NCI-H774 (cell line): ENCODE measurements at regions not wholly inside any gene's neighbourhood (a gene's known extent, or its start where the extent isn't known, plus 50 kb on each side); places are given as distances from the start of the nearest gene placed in this dataset.

Experiments used
- DNase-seq: peaks from one replicate; lab custom pipeline; 2025; lab: John Stamatoyannopoulos, UW

DNA sequence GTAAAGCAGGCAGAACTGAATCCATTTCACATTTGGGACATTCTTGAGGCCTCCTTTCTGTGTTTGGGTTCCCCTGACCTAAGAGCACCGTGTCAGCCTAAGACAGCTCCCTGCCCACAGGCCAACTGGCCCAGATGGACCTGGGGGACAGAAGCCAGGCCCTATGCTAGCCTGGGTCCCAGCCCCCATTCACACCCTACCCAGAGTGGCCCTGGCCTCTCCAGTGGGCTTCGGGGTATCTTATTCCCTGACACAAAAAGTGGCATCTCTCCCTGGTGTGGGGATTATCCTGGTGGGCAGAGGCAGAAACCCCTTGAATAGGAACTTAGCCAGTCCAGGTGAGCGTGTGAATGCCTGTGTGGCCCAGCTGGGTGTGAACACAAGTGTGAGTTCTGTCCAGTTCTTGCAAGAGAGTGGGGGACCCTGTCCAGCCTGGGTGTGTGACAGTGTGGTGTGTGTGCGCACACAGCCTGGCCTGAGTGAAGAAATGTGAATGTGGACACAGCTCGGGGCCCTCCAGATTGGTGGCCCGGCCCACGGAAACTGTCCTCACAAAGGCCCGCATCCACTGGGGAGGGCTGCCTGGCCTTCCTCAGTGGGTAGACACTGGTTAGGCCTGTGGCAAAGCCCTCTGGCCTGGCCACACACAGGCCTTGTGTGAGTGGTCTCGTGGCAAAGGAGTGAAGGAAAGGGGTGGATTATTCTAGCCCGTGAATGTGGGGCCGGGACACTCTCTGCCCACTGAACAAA is 63.0 kb upstream of the HAAO start:
- DNase-seq: no peak

- DNase-seq: no peak
Measured at GRCh38 chr2:42854207-42854818, 61.9 kb upstream of the HAAO start.

GRCh38 chr2:42853549-42854206 is 61.3 kb upstream of the HAAO start:
- no peak for DNase-seq

GRCh38 chr2:42852798-42853197 is 60.4 kb upstream of the HAAO start:
- DNase-seq: no peak

DNA sequence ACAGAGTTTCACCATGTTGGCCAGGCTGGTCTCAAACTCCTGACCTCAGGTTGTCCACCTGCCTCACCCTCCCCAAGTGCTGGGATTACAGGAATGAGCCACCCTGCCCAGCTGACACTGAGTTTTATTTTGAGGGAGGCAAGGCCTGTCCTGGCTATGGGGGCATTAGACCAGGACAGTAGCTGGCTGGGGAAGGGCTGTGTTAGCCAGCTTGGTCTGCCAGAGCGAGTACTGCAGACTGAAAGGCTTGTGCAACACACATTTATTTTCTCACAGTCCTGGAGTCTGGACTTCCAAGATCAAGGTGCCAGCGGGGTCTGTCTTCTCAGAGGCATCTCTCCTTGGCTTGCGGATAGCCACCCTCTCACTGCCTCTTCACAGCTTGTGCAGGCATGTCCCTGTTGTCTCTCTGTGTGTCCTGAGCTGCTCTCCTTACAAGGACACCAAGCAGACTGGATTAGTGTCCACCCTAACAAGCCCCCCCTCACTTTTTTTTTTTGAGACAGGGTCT is 59.4 kb upstream of the HAAO start:
- DNase-seq: no peak

DNA sequence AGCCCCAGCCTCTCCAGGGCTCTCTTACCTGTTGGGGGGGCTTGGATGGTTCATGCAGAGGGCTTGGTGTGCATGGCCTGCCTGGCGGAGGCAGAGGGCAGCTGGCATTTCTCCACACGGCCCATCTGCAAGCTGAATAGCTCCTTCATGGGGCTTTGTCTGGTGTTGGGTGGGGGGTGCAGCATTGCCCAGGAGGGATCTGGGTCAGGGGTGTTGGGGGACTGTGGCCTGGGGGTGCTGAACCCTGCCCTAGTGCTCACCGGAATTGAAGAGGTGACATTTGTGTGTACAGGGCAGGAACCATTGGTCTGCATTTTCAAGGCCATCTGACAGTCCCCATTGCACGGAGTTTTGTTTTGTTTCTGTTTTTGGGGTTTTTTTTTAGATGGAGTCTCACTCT is 58.8 kb upstream of the HAAO start:
- DNase-seq: no peak

- DNase-seq: no peak
Measured at GRCh38 chr2:42850016-42850805, 57.8 kb upstream of the HAAO start.

DNA sequence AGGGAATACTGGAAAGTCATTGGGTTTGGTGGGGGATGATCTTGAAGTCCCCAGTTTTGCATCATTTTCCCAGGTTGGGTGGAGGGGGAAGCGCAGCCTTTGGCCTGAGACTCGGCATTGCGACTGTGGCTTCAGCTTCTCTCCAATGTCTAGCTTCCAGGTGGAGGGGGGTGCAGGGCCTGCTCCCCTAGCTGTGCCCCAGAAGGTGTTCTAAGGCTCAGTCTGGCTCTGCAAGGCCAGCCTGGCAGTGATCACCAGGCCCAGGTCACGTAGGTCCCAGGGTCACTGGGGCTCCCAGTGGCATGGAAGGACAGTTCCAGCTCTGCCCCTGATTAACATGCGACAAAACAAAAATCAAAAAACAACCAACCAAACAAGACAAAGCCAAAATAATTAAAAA is 56.9 kb upstream of the HAAO start:
- DNase-seq: no peak

DNA sequence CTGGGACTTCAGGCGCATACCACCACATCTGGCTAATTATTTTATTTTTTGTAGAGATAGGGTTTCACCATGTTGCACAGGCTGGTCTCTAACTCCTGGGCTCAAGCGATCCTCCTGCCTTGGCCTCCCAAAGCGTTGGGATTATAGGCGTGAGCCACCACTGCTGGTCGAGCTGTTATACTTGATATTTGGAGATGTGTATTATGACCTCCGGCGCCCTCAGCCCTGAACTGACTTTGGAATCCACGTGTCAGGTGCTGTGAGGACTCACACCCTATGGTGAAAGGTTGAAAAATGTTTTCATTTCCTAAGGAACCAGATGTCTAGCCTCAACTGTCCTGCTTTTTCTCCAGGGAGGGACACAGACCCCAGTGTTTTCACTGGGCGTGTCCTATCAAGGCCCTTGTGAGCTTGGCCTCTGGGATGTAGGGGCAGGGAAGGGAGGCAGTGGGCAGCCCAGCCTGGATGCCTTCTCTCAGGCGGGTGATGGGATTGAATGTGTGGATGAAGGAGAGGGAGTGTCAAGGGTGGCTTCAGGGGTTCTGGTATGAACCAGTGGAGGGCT is 56.4 kb upstream of the HAAO start:
- DNase-seq: no peak

- DNase-seq: no peak
Measured at GRCh38 chr2:42848265-42848664, 55.9 kb upstream of the HAAO start.

GRCh38 chr2:42847596-42848151 is 55.3 kb upstream of the HAAO start:
- DNase-seq: no peak

- no peak for DNase-seq
Measured at GRCh38 chr2:42846932-42847595, 54.7 kb upstream of the HAAO start.

GRCh38 chr2:42846026-42846425 is 53.6 kb upstream of the HAAO start:
- DNase-seq: no peak

GRCh38 chr2:42844901-42845821 is 52.8 kb upstream of the HAAO start:
- DNase-seq: peak; percentile 34

- no peak for DNase-seq
Measured at GRCh38 chr2:42844366-42844765, 52.0 kb upstream of the HAAO start.

DNA sequence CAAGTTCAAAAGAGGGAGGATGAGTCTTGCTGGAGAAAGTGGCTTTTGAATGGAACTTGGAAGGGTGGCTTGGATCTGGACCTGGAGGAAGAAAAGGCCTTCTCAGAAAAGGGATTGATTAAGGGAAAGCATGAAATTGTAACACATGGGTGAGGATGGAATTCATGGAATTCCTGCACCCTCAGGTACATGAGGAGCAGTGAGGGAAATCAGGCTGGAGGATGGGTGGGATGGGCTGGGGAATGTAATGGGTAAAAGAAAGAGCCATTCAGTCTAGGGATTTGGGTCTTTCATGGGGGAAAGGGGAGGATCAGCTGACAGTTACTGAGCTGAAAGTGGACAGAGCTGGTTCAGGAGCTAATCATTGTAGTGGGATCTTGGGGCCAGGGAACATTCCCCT is 51.2 kb upstream of the HAAO start:
- no peak for DNase-seq

GRCh38 chr2:42843131-42843530 is 50.7 kb upstream of the HAAO start:
- DNase-seq: no peak

DNA sequence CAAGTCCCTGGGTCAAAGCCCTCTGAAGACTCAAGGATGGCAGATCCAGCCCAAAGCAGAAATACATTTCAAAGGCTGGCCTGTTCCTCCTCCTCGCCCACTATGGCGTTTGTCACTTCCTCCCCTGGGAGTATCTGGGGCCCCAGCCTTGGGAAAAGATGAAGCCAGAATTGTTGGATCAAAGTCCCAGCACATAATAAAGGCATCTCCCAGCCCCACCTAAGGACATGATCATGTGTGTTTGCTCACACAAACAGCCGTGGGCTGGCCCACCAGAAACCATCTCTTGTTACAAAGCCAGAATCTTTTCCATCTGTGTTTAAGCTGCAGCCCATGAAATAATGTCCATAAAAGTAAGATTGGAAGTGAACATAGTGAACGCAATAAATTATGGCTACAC is 50.1 kb upstream of the HAAO start:
- DNase-seq: no peak
